Fibroblast of the aortic adventitia (primary cell): ENCODE measurements at regions not wholly inside any gene's neighbourhood (a gene's known extent, or its start where the extent isn't known, plus 50 kb on each side); places are given as distances from the start of the nearest gene placed in this dataset.

Experiments used
- DNase-seq: peaks from one replicate; pipeline ENCODE4 v3.0.0-alpha.2; 2010; ENCODE audit warnings: low read depth
- H3K4me3 ChIP-seq: 2 replicates; pipeline ENCODE4 v1.5.1; 2011; ENCODE audit warnings: low read depth, mild to moderate bottlenecking, control low read depth, low read length, moderate library complexity
- CTCF ChIP-seq: IDR thresholded peaks from 2 replicates; pipeline ENCODE4 v1.5.1; 2011; ENCODE audit warnings: mild to moderate bottlenecking, low read length, control low read depth, inconsistent platforms; ENCODE audit not compliant: insufficient read depth

GRCh38 chr15:95757171-95757570 lies 573.3 kb upstream of the NR2F2 start:
- no peak for DNase-seq
- H3K4me3 ChIP-seq, result no peak overlapping the region
- TF ChIP-seq CTCF, result no peak

- no peak overlapping the region for H3K4me3 ChIP-seq
- no peak for DNase-seq
- TF ChIP-seq CTCF, result no peak
These were observed 572.0 kb upstream of the NR2F2 start for GRCh38 chr15:95758451-95758850.

- no peak for TF ChIP-seq CTCF
- no peak for DNase-seq
- H3K4me3 ChIP-seq, result no peak overlapping the region
These were observed 571.6 kb upstream of the NR2F2 start for GRCh38 chr15:95758851-95759250.

GRCh38 chr15:95760508-95760907 lies 570.0 kb upstream of the NR2F2 start:
- no peak for TF ChIP-seq CTCF
- no peak for DNase-seq
- H3K4me3 ChIP-seq, result no peak overlapping the region

GRCh38 chr15:95761501-95762165 lies 568.9 kb upstream of the NR2F2 start:
- DNase-seq, result no peak
- no peak overlapping the region for H3K4me3 ChIP-seq
- TF ChIP-seq CTCF, result no peak

- TF ChIP-seq CTCF, result no peak
- no peak for DNase-seq
- no peak overlapping the region for H3K4me3 ChIP-seq
These were observed 567.1 kb upstream of the NR2F2 start for GRCh38 chr15:95763426-95763825.

- no peak for TF ChIP-seq CTCF
- H3K4me3 ChIP-seq, result no peak overlapping the region
- DNase-seq, result no peak
These were observed 565.3 kb upstream of the NR2F2 start for GRCh38 chr15:95765161-95765560.
